HepG2 (cell line): ENCODE measurements at regions not wholly inside any gene's neighbourhood (a gene's known extent, or its start where the extent isn't known, plus 50 kb on each side); places are given as distances from the start of the nearest gene placed in this dataset.

ENCODE experiments used
- ATAC-seq: fragments of 200-7000 bp; cut with Tn5 transposase; 3 replicates; pipeline ENCODE4 v1.9.1; 2020; ENCODE audit warnings: mild to moderate bottlenecking, moderate library complexity
- BruUV-seq: library from RNA; stranded (reverse); fragments of 400-500 nt; replicated peaks from 2 replicates; lab custom pipeline; 2021; lab: Mats Ljungman, UMichigan
- CTCF ChIA-PET: fragments of 300-600 bp; formaldehyde crosslinking; extraction: SDS; loops from one replicate; lab custom pipeline; 2021; ENCODE audit warnings: low total read pairs, inconsistent platforms, low intra/inter-chr PET ratio; lab: Yijun Ruan, JAX
- POLR2A ChIA-PET: fragments of 350-600 bp; sonication (Branson Sonifier 250); formaldehyde crosslinking; loops from one replicate; lab custom pipeline; 2020; ENCODE audit warnings: antibody characterized with exemption, inconsistent platforms; lab: Yijun Ruan, JAX
- DNase-seq: peaks from one replicate; pipeline ENCODE4 v3.0.0-alpha.2; 2015; ENCODE audit warnings: low spot score
- FAIRE-seq: peaks from 3 replicates; lab custom pipeline; 2011; peaks lifted over from hg19 to GRCh38; lab: Jason Lieb, UNC
- H2AFZ ChIP-seq: one replicate; pipeline ENCODE4 v1.6.1; 2011; ENCODE audit warnings: low read length, inconsistent platforms
- H3K27ac ChIP-seq: fragments of 300-600 bp; 3 replicates; pipeline ENCODE4 v1.8.0; 2011; ENCODE audit warnings: mixed run types, mild to moderate bottlenecking, mixed read lengths, low read length, inconsistent platforms; ENCODE audit not compliant: insufficient read depth; ENCODE audit errors: extremely low read length
- H3K27me3 ChIP-seq, 2 experiments: fragments of 200-600 bp in 1 of 2; 2 replicates in 1 of 2; 3 replicates in 1 of 2; pipeline versions ENCODE4 v1.6.0 to v1.8.0; 2011; ENCODE audit warnings: low read length in 2 of 2, mild to moderate bottlenecking in 2 of 2, moderate library complexity in 2 of 2, inconsistent platforms in 1 of 2; ENCODE audit not compliant: insufficient read depth in 2 of 2, control insufficient read depth in 1 of 2
- H3K36me3 ChIP-seq, 2 experiments: fragments of 200-600 bp in 1 of 2; replicated peaks in 1 of 2; 2 replicates in 1 of 2; 3 replicates in 1 of 2; pipeline versions ENCODE4 v1.5.1 to v1.8.0; 2011; ENCODE audit warnings: low read length in 2 of 2, inconsistent platforms in 1 of 2; ENCODE audit not compliant: insufficient read depth in 2 of 2, control insufficient read depth in 1 of 2
- H3K4me1 ChIP-seq: 2 replicates; pipeline ENCODE4 v1.5.1; 2012; ENCODE audit warnings: low read length, inconsistent platforms; ENCODE audit not compliant: insufficient read depth
- H3K4me2 ChIP-seq: 2 replicates; pipeline ENCODE4 v1.6.0; 2011; ENCODE audit warnings: low read depth, low read length, inconsistent platforms
- H3K4me3 ChIP-seq, 3 experiments: fragments of 200-600 bp in 1 of 3; sonication (generic), shearing (Covaris generic) in 1 of 3; replicated peaks in 1 of 3; 2 replicates each; pipeline ENCODE4 v1.5.1; 2011 to 2016; ENCODE audit warnings: low read length in 3 of 3, inconsistent platforms in 2 of 3, low read depth in 2 of 3, mild to moderate bottlenecking in 2 of 3, control low read depth in 1 of 3, mixed read lengths in 1 of 3; ENCODE audit not compliant: insufficient read depth in 1 of 3
- H3K79me2 ChIP-seq: one replicate; pipeline ENCODE4 v1.6.1; 2011; ENCODE audit warnings: low read length, inconsistent platforms; ENCODE audit not compliant: insufficient read depth
- H3K9ac ChIP-seq: 2 replicates; pipeline ENCODE4 v1.6.0; 2011; ENCODE audit warnings: mild to moderate bottlenecking, low read depth, low read length, inconsistent platforms; ENCODE audit not compliant: insufficient read depth
- H3K9me3 ChIP-seq: 2 replicates; pipeline ENCODE4 v1.5.1; 2012; ENCODE audit warnings: mild to moderate bottlenecking, low read length
- H4K20me1 ChIP-seq: 2 replicates; pipeline ENCODE4 v1.6.0; 2011; ENCODE audit warnings: inconsistent platforms, mild to moderate bottlenecking, low read length, moderate library complexity; ENCODE audit not compliant: insufficient read depth
- ARID5B ChIP-seq: IDR thresholded peaks from 2 replicates; pipeline ENCODE4 v1.4.0; 2020; ENCODE audit warnings: mild to moderate bottlenecking, missing genetic modification reagents
- ATF2 ChIP-seq: sonication (generic); formaldehyde crosslinking; IDR thresholded peaks from 2 replicates; pipeline ENCODE4 v1.4.0; 2020; ENCODE audit warnings: missing genetic modification reagents
- FOSL2 ChIP-seq: sonication (generic); formaldehyde crosslinking; IDR thresholded peaks from 2 replicates; pipeline ENCODE4 v1.4.0; 2020; ENCODE audit warnings: missing genetic modification reagents
- MEIS1 ChIP-seq: sonication (generic); formaldehyde crosslinking; IDR thresholded peaks from 2 replicates; pipeline ENCODE4 v1.9.0; 2021; ENCODE audit warnings: mild to moderate bottlenecking, missing genetic modification reagents, moderate library complexity, borderline replicate concordance
- MTA1 ChIP-seq: sonication (generic); formaldehyde crosslinking; IDR thresholded peaks from 2 replicates; pipeline ENCODE4 v1.4.0; 2020; ENCODE audit warnings: missing genetic modification reagents, mild to moderate bottlenecking, borderline replicate concordance
- NFIB ChIP-seq: sonication (generic); formaldehyde crosslinking; IDR thresholded peaks from 2 replicates; pipeline ENCODE4 v1.9.0; 2021; ENCODE audit warnings: missing genetic modification reagents, mild to moderate bottlenecking, borderline replicate concordance
- NFYB ChIP-seq: sonication (generic); formaldehyde crosslinking; IDR thresholded peaks from 2 replicates; pipeline ENCODE4 v1.4.0; 2020; ENCODE audit warnings: missing genetic modification reagents
- NFYC ChIP-seq: IDR thresholded peaks from 2 replicates; pipeline ENCODE4 v1.6.1; 2016; ENCODE audit warnings: missing genetic modification reagents, missing compliant biosample characterization
- NR3C1 ChIP-seq: sonication (generic); formaldehyde crosslinking; IDR thresholded peaks from 2 replicates; pipeline ENCODE4 v1.4.0; 2020; ENCODE audit warnings: missing genetic modification reagents
- XBP1 ChIP-seq: sonication (generic); formaldehyde crosslinking; IDR thresholded peaks from 2 replicates; pipeline ENCODE4 v1.5.0; 2020; ENCODE audit warnings: missing genetic modification reagents
- ZBTB14 ChIP-seq: sonication (generic); formaldehyde crosslinking; IDR thresholded peaks from 2 replicates; pipeline ENCODE4 v1.4.0; 2020; ENCODE audit warnings: missing genetic modification reagents
- ZBTB2 ChIP-seq: sonication (generic); formaldehyde crosslinking; IDR thresholded peaks from 2 replicates; pipeline ENCODE4 v1.8.0; 2022; ENCODE audit warnings: low read depth, missing genetic modification reagents
- ZEB1 ChIP-seq: IDR thresholded peaks from 2 replicates; pipeline ENCODE4 v1.6.1; 2012; ENCODE audit warnings: mild to moderate bottlenecking, low read depth, inconsistent platforms; ENCODE audit not compliant: insufficient replicate concordance
- ZFP36 ChIP-seq: fragments of 150-350 bp; IDR thresholded peaks from 2 replicates; pipeline ENCODE4 v1.6.1; 2018; ENCODE audit warnings: borderline replicate concordance, low read length, low read depth; ENCODE audit not compliant: partially characterized antibody
- ZUFSP ChIP-seq: sonication (generic); formaldehyde crosslinking; IDR thresholded peaks from 2 replicates; pipeline ENCODE4 v1.9.0; 2021; ENCODE audit warnings: missing genetic modification reagents, mild to moderate bottlenecking, borderline replicate concordance
- WGBS: methylation state at CpG from one replicate; pipeline ENCODE4 v1.1.6; 2017; ENCODE audit warnings: low lambda C conversion rate; 5-methylcytosine and 5-hydroxymethylcytosine counted together
- in situ Hi-C: cut with HindIII; loops from 2 replicates; pipeline ENCODE4 v1.10.0; 2017; ENCODE audit warnings: low pct_unique_long_range_greater_than_20kb; ENCODE audit not compliant: extremely low pct_ligation_motif_present
- intact Hi-C: fragments of 100-400 bp; cut with micrococcal nuclease; formaldehyde crosslinking; loops from one replicate; pipeline ENCODE4 v1.10.0; 2022; ENCODE audit not compliant: unreplicated experiment

GRCh38 chr13:61183670-61184069 is 232.0 kb downstream of the PCDH20 start (continued):
- TF ChIP-seq NFYB (CRISPR knock-in tag) = no peak
- TF ChIP-seq ZFP36 = no peak
- no peak for TF ChIP-seq MEIS1 (CRISPR knock-in tag)
- TF ChIP-seq ZBTB2 (CRISPR knock-in tag) = no peak
- TF ChIP-seq ATF2 (CRISPR knock-in tag) = no peak
- no peak for TF ChIP-seq XBP1
- TF ChIP-seq MTA1 (CRISPR knock-in tag) = no peak

GRCh38 chr13:61180234-61180633 is 235.4 kb downstream of the PCDH20 start:
- H2AFZ ChIP-seq = no peak overlapping the region
- no peak overlapping the region for H3K4me3 ChIP-seq
- no peaks in the 10 kb centered on the region for H3K36me3 ChIP-seq
- no peak for ATAC-seq
- DNase-seq = no peak
- intact Hi-C loops = no loop called here
- no TSS peak for BruUV-seq
- no peaks in the 10 kb centered on the region; a peak in 1 of 5 replicates for H3K27me3 ChIP-seq
- no peaks in the 10 kb centered on the region for H4K20me1 ChIP-seq
- CTCF ChIA-PET = no interaction called here
- POLR2A ChIA-PET = no interaction called here
- WGBS = 15% methylated on average over 4 of the region's 4 CpGs
- H3K9ac ChIP-seq = no peak overlapping the region
- H3K9me3 ChIP-seq = no peaks in the 10 kb centered on the region
- no peaks in the 10 kb centered on the region for H3K4me1 ChIP-seq
- in situ Hi-C loops = no loop called here
- FAIRE-seq = no peak
- H3K4me2 ChIP-seq = no peak overlapping the region
- H3K27ac ChIP-seq = no peak overlapping the region
- H3K79me2 ChIP-seq = no peaks in the 10 kb centered on the region
- no peak for TF ChIP-seq NFYC (CRISPR knock-in tag)
- no peak for TF ChIP-seq ZUFSP (CRISPR knock-in tag)
- TF ChIP-seq ZEB1 = no peak
- no peak for TF ChIP-seq FOSL2 (CRISPR knock-in tag)
- no peak for TF ChIP-seq ZBTB14
- no peak for TF ChIP-seq NR3C1 (CRISPR knock-in tag)
- TF ChIP-seq ARID5B = no peak
- no peak for TF ChIP-seq NFIB (CRISPR knock-in tag)
